ENCODE measurements at regions not wholly inside any gene's neighbourhood (a gene's known extent, or its start where the extent isn't known, plus 50 kb on each side); places are given as distances from the start of the nearest gene placed in this dataset.
A peak's percentile ranks its signal among the peaks of the same experiment; 100 is the strongest.

GRCh38 chr15:96947296-96948229 is 617.1 kb downstream of the NR2F2 start:
- H3K27ac ChIP-seq (ENCODE audit: extremely low read depth, low read depth, low read length) = no peak overlapping the region
- H3K4me3 ChIP-seq (ENCODE audit: low read depth, low read length) = peak overlapping the region; percentile 6
- TF ChIP-seq PRDM1 (tag by site-specific recombination; IDR thresholded peaks at IDR 0.05) (no peak), ZBTB21 (tag by site-specific recombination; IDR thresholded peaks at IDR 0.05) (no peak), ZNF624 (tag by site-specific recombination; IDR thresholded peaks at IDR 0.05) (no peak), ZNF518A (tag by site-specific recombination; conservative IDR thresholded peaks at IDR 0.05; ENCODE audit: low read depth) (no peak), SP3 (tag by site-specific recombination; IDR thresholded peaks at IDR 0.05) (no peak), ZNF112 (tag by site-specific recombination; IDR thresholded peaks at IDR 0.05) (no peak), ZNF544 (tag by site-specific recombination; IDR thresholded peaks at IDR 0.05) (no peak), ZNF664 (tag by site-specific recombination; IDR thresholded peaks at IDR 0.05) (no peak), ZNF449 (tag by site-specific recombination; IDR thresholded peaks at IDR 0.05) (no peak)
- H3K36me3 ChIP-seq (ENCODE audit: control insufficient read depth in 2 of 2, insufficient read depth in 1 of 2, low read length in 2 of 2) = no peaks in the 10 kb centered on the region
- H3K4me1 ChIP-seq (ENCODE audit: control insufficient read depth, insufficient read depth, low read length) = no peaks in the 10 kb centered on the region; the same call in 1 of the 2 replicates
- ChIA-PET POLR2A (interaction anchor here (0.6 to 0.7 kb wide), 2 partner anchors 12 to 217 kb away, joined by 3 to 4 read pairs; no protein-coding TSS in a partner anchor), CTCF (interaction anchor here (0.6 to 0.7 kb wide), 2 partner anchors 620 to 865 kb away, joined by 3 read pairs; no protein-coding TSS in a partner anchor)
- no peaks in the 10 kb centered on the region for H3K9me3 ChIP-seq (ENCODE audit: control insufficient read depth, insufficient read depth, low read depth, low read length)

GRCh38 chr15:96948981-96949380 is 618.5 kb downstream of the NR2F2 start:
- POLR2A ChIA-PET = no interaction called here

More at GRCh38 chr15:96948981-96949380, 618.5 kb downstream of the NR2F2 start:
- CTCF ChIA-PET = interaction anchor here (0.6 kb wide), 1 partner anchor 1921 kb away, joined by 3 read pairs; no protein-coding TSS in a partner anchor
- Histone ChIP-seq H3K36me3 (ENCODE audit: control insufficient read depth in 2 of 2, insufficient read depth in 1 of 2, low read length in 2 of 2) (no peaks in the 10 kb centered on the region), H3K27ac (ENCODE audit: extremely low read depth, low read depth, low read length) (no peak overlapping the region), H3K4me3 (ENCODE audit: low read depth, low read length) (no peak overlapping the region), H3K9me3 (ENCODE audit: control insufficient read depth, insufficient read depth, low read depth, low read length) (no peaks in the 10 kb centered on the region), H3K4me1 (ENCODE audit: control insufficient read depth, insufficient read depth, low read length) (no peaks in the 10 kb centered on the region; the same call in 1 of the 2 replicates)
- TF ChIP-seq HOXD13 (CRISPR knock-in tag; IDR thresholded peaks at IDR 0.05; ENCODE audit: borderline replicate concordance) = peak; percentile 25; the same call in 1 of the 2 replicates
- no peak for TF ChIP-seq ZSCAN4 (tag by site-specific recombination; IDR thresholded peaks at IDR 0.05)
- TF ChIP-seq ZNF600 (tag by site-specific recombination; IDR thresholded peaks at IDR 0.05) = no peak

Data from HEK293 (cell line).